Endodermal cell (in vitro differentiated cells): ENCODE measurements at regions not wholly inside any gene's neighbourhood (a gene's known extent, or its start where the extent isn't known, plus 50 kb on each side); places are given as distances from the start of the nearest gene placed in this dataset.

Experiments
- DNase-seq: peaks from one replicate; pipeline ENCODE4 v3.0.0-alpha.2; 2017
- H3K27ac ChIP-seq: 2 replicates; pipeline ENCODE4 v1.5.1; 2013; ENCODE audit warnings: mild to moderate bottlenecking, low read depth, low read length, moderate library complexity
- H3K27me3 ChIP-seq: 2 replicates; pipeline ENCODE4 v1.6.1; 2013; ENCODE audit warnings: mild to moderate bottlenecking, low read length, moderate library complexity; ENCODE audit not compliant: insufficient read depth, control insufficient read depth, poor library complexity, severe bottlenecking
- H3K36me3 ChIP-seq: 2 replicates; pipeline ENCODE4 v1.7.0; 2013; ENCODE audit warnings: mild to moderate bottlenecking, low read length, moderate library complexity; ENCODE audit not compliant: control insufficient read depth, insufficient read depth
- H3K4me1 ChIP-seq: one replicate; pipeline ENCODE4 v1.7.0; 2013; ENCODE audit warnings: low read length; ENCODE audit not compliant: control insufficient read depth, insufficient read depth
- H3K4me3 ChIP-seq: 2 replicates; pipeline ENCODE4 v1.5.1; 2013; ENCODE audit warnings: mild to moderate bottlenecking, low read length, moderate library complexity
- H3K9ac ChIP-seq: 2 replicates; pipeline ENCODE4 v1.6.1; 2013; ENCODE audit warnings: mild to moderate bottlenecking, low read length, moderate library complexity; ENCODE audit not compliant: poor library complexity, severe bottlenecking; ENCODE audit errors: extremely low read depth
- H3K9me3 ChIP-seq: 2 replicates; pipeline ENCODE4 v1.6.1; 2013; ENCODE audit warnings: mild to moderate bottlenecking, low read length, moderate library complexity; ENCODE audit not compliant: control insufficient read depth
- H3K27ac Mint-ChIP-seq: 2 replicates; pipeline ENCODE4 v1.8.0; 2020; ENCODE audit warnings: mixed read lengths
- H3K27me3 Mint-ChIP-seq: 2 replicates; pipeline ENCODE4 v1.8.0; 2021; ENCODE audit warnings: mild to moderate bottlenecking, mixed read lengths; ENCODE audit not compliant: insufficient read depth
- H3K36me3 Mint-ChIP-seq: 2 replicates; pipeline ENCODE4 v1.8.0; 2020; ENCODE audit warnings: low read depth, mixed read lengths
- H3K4me1 Mint-ChIP-seq: 2 replicates; pipeline ENCODE4 v1.8.0; 2020; ENCODE audit warnings: mixed read lengths
- H3K4me3 Mint-ChIP-seq: 2 replicates; pipeline ENCODE4 v1.8.0; 2020; ENCODE audit warnings: mild to moderate bottlenecking, moderate library complexity, mixed read lengths
- H3K9me3 Mint-ChIP-seq: 2 replicates; pipeline ENCODE4 v1.8.0; 2020; ENCODE audit warnings: mild to moderate bottlenecking, mixed read lengths
- WGBS, 2 experiments: methylation state at CpG; one replicate each; pipeline versions ENCODE4 v1.1.5 to v1.1.7; 2013; ENCODE audit warnings: missing lambda C conversion rate in 2 of 2, mixed read lengths in 1 of 2; ENCODE audit not compliant: insufficient coverage in 1 of 2, insufficient read length in 1 of 2; 5-methylcytosine and 5-hydroxymethylcytosine counted together
- TF ChIP-seq, protein P1 (sequence below): fragments of 200-600 bp; sonication (generic); conservative IDR thresholded peaks from 2 replicates; pipeline ENCODE4 v1.5.0; 2021; ENCODE audit warnings: antibody characterized with exemption, mild to moderate bottlenecking

DNA sequence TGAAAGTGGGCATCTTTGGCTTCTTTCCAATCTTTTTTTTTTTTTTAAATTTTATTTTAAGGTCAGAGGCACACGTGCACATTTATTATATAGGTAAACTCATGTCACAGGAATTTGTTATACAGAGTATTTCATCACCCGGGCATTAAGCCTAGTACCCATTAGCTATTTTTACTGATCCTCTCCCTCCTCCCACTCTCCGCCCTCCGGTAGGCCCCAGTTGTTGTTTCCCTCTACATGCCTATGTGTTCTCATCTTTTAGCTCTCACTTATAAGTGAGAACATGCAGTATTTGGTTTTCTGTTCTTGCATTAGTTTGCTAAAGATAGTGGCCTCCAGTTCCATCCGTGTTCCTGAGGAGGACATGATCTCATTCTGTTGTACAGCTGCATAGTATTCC, 108.5 kb downstream of the CYB561 start:
- H3K27ac Mint-ChIP-seq = no peak overlapping the region

DNA sequence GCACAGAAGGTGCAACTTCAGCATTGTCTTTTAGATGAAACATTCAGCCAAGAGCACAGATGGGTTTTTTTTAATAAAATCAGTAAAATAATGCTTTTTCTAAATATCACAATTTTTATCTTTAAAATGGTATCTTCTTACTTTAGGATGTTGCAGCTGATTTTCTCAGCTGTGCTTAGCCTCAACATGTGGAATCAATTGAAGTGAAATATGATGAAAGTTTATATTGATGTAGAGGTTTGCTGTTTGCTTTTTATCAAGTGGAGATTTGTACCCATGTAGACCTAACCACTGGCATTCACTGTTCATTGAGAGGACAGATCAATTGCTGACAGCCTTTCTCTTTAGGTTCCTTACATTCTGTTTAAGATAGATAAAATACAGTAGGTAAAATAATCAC, 107.8 kb downstream of the CYB561 start:
- no peak overlapping the region for H3K4me3 Mint-ChIP-seq
- no peak overlapping the region for H3K27ac Mint-ChIP-seq
- TF ChIP-seq, protein P1, sequence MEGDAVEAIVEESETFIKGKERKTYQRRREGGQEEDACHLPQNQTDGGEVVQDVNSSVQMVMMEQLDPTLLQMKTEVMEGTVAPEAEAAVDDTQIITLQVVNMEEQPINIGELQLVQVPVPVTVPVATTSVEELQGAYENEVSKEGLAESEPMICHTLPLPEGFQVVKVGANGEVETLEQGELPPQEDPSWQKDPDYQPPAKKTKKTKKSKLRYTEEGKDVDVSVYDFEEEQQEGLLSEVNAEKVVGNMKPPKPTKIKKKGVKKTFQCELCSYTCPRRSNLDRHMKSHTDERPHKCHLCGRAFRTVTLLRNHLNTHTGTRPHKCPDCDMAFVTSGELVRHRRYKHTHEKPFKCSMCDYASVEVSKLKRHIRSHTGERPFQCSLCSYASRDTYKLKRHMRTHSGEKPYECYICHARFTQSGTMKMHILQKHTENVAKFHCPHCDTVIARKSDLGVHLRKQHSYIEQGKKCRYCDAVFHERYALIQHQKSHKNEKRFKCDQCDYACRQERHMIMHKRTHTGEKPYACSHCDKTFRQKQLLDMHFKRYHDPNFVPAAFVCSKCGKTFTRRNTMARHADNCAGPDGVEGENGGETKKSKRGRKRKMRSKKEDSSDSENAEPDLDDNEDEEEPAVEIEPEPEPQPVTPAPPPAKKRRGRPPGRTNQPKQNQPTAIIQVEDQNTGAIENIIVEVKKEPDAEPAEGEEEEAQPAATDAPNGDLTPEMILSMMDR = no peak
- Histone ChIP-seq H3K27me3 (no peaks in the 10 kb centered on the region), H3K36me3 (no peaks in the 10 kb centered on the region), H3K4me1 (peaks cover 6% of the 10 kb centered on the region), H3K4me3 (no peak overlapping the region), H3K9me3 (no peaks in the 10 kb centered on the region), H3K27ac (no peak overlapping the region), H3K9ac (no peak overlapping the region)
- peaks cover 7% of the 10 kb centered on the region for H3K4me1 Mint-ChIP-seq
- no peak for DNase-seq
- H3K9me3 Mint-ChIP-seq = no peaks in the 10 kb centered on the region
- no peaks in the 10 kb centered on the region for H3K27me3 Mint-ChIP-seq
- H3K36me3 Mint-ChIP-seq = peaks cover 5% of the 10 kb centered on the region

More for the DNA sequence above, 108.5 kb downstream of the CYB561 start:
- Mint-ChIP-seq H3K27me3 (no peaks in the 10 kb centered on the region), H3K4me1 (peaks cover 7% of the 10 kb centered on the region), H3K4me3 (no peak overlapping the region), H3K9me3 (no peaks in the 10 kb centered on the region), H3K36me3 (peaks cover 3% of the 10 kb centered on the region)
- no peak overlapping the region for H3K9ac ChIP-seq
- WGBS, 2 experiments = 92 to 97% methylated on average over 2 to 5 of the region's 5 CpGs
- peaks cover 6% of the 10 kb centered on the region for H3K4me1 ChIP-seq
- H3K36me3 ChIP-seq = no peaks in the 10 kb centered on the region
- H3K27ac ChIP-seq = no peak overlapping the region
- H3K4me3 ChIP-seq = no peak overlapping the region
- H3K9me3 ChIP-seq = no peaks in the 10 kb centered on the region
- TF ChIP-seq, protein P1 = no peak
- no peaks in the 10 kb centered on the region for H3K27me3 ChIP-seq
- no peak for DNase-seq

DNA sequence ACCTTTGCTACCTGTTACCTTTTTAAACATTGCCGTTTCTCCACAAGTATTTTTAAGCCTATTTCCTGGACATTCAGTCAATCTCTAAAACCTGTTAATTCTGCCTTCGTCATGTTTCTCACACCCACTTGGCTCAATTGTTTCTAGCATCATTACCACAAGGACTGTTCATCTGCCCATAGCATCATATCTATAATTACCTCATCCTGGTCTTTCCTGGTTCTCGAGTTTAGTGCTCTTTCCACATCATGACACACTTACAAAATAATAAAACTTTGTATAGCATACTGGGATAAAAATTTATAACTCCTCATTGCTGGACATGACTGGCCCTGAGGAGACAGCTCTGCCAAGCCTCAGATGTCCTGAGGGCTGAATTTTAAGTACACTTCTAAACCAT, 104.8 kb downstream of the CYB561 start:
- Histone ChIP-seq H3K9ac (no peak overlapping the region), H3K27ac (no peak overlapping the region), H3K9me3 (no peaks in the 10 kb centered on the region), H3K27me3 (no peaks in the 10 kb centered on the region), H3K4me1 (peaks cover 6% of the 10 kb centered on the region), H3K36me3 (no peaks in the 10 kb centered on the region), H3K4me3 (no peak overlapping the region)
- Mint-ChIP-seq H3K27me3 (no peaks in the 10 kb centered on the region), H3K4me3 (no peak overlapping the region), H3K9me3 (no peaks in the 10 kb centered on the region), H3K4me1 (peaks cover 7% of the 10 kb centered on the region), H3K27ac (no peak overlapping the region), H3K36me3 (peaks cover 5% of the 10 kb centered on the region)
- DNase-seq = no peak
- TF ChIP-seq, protein P1 = no peak
- WGBS, 2 experiments = 97 to 100% methylated on average over 3 of the region's 3 CpGs
